LNCAP (cell line): ENCODE measurements at regions not wholly inside any gene's neighbourhood (a gene's known extent, or its start where the extent isn't known, plus 50 kb on each side); places are given as distances from the start of the nearest gene placed in this dataset.
A peak's percentile ranks its signal among the peaks of the same experiment; 100 is the strongest.

Source experiments
- TF ChIP-seq, protein P1 (sequence below): fragments of 450-650 bp; IDR thresholded peaks from 2 replicates; pipeline ENCODE4 v1.5.1; 2017; ENCODE audit warnings: mild to moderate bottlenecking

GRCh38 chr16:8204769-8205168 is 385.5 kb downstream of the TMEM114 start:
- TF ChIP-seq, protein P1, sequence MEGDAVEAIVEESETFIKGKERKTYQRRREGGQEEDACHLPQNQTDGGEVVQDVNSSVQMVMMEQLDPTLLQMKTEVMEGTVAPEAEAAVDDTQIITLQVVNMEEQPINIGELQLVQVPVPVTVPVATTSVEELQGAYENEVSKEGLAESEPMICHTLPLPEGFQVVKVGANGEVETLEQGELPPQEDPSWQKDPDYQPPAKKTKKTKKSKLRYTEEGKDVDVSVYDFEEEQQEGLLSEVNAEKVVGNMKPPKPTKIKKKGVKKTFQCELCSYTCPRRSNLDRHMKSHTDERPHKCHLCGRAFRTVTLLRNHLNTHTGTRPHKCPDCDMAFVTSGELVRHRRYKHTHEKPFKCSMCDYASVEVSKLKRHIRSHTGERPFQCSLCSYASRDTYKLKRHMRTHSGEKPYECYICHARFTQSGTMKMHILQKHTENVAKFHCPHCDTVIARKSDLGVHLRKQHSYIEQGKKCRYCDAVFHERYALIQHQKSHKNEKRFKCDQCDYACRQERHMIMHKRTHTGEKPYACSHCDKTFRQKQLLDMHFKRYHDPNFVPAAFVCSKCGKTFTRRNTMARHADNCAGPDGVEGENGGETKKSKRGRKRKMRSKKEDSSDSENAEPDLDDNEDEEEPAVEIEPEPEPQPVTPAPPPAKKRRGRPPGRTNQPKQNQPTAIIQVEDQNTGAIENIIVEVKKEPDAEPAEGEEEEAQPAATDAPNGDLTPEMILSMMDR: no peak

GRCh38 chr16:8204096-8204495 is 386.2 kb downstream of the TMEM114 start:
- TF ChIP-seq, protein P1: no peak

- TF ChIP-seq, protein P1: no peak
Measured at GRCh38 chr16:8203101-8203500, 387.2 kb downstream of the TMEM114 start.

DNA sequence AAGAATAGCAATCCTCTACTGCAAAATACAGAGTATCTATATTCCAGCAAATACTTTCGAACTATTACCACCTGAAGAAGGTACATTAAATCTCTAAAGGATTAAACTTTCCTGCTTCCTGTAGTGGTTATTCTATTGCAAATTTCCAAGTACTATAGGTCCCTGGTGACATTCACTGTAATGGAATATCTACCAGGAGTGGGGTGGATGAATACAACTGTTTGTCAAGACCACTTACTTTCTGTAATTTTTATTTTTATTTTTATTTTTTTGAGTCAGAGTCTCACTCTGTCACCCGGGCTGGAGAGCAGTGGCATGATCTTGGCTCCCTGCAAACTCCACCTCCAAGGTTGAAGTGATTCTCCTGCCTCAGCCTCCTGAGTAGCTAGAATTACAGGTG is 389.5 kb downstream of the TMEM114 start:
- TF ChIP-seq, protein P1: no peak

GRCh38 chr16:8199390-8199789 is 390.9 kb downstream of the TMEM114 start:
- TF ChIP-seq, protein P1: no peak

DNA sequence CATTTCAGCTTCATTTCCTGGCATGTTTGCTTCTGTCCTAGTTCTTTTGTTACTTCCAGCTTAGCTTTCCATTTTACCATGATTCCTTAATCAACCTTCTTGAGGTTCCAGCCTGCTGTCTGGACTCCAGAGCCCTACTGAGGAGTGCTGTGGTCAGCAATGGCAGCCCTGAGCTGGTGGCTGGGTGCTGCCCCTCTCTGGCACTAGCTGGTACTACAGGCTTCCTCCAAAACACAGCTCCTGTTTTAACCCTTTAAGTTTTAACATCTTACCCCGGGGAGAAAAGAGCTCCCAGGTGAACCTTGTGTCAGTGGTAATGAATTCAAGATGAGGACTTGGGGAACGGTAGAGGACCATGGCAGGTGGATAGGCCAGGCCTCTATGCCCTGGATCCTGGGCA is 395.5 kb downstream of the TMEM114 start:
- TF ChIP-seq, protein P1: peak; percentile 55

GRCh38 chr16:8188841-8189240 is 401.5 kb downstream of the TMEM114 start:
- TF ChIP-seq, protein P1: no peak

DNA sequence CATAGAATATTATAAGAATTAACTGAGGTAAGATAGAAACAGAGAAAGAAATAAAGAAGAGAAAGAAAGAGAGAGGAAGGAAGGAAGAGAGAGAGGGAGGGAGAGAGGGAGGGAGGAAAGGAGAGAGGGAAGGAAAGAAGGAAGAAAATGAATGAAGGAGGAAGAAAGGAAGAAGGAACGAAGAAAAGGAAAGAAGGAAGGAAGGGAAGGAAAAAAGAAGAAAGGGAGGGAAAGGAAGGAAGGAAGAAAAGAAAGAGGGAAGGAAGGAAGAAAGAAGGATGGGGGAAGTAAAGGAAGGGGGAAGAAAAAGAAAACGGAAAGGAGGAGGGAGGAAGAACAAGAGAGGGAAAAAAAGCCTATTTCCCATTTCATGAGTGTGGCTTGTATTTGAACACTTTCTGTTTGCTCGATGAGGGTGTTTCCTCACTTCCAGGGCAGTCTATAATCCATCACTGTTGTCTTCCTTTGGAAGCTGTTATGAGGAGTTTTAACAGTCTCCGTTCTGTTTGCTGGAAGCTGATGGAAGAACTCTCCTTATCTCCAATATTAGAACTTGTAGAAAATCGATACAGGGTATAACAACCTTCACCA is 402.4 kb downstream of the TMEM114 start:
- TF ChIP-seq, protein P1: no peak
